Trophoblast cell (in vitro differentiated cells and primary cell): ENCODE measurements at regions not wholly inside any gene's neighbourhood (a gene's known extent, or its start where the extent isn't known, plus 50 kb on each side); places are given as distances from the start of the nearest gene placed in this dataset.

Source experiments
- DNase-seq, 2 donors: peaks; one replicate each; pipeline ENCODE4 v3.0.0-alpha.2; 2016
- H2AFZ ChIP-seq: 2 replicates; pipeline ENCODE4 v1.6.1; 2013; ENCODE audit warnings: low read length, moderate library complexity, mild to moderate bottlenecking; ENCODE audit not compliant: insufficient read depth, poor library complexity
- H2AK5ac ChIP-seq: 2 replicates; pipeline ENCODE4 v1.6.1; 2013; ENCODE audit warnings: mild to moderate bottlenecking, low read length
- H2BK120ac ChIP-seq: 2 replicates; pipeline ENCODE4 v1.6.1; 2013; ENCODE audit warnings: low read length, mild to moderate bottlenecking, moderate library complexity; ENCODE audit not compliant: insufficient read depth, poor library complexity
- H2BK12ac ChIP-seq: 2 replicates; pipeline ENCODE4 v1.6.1; 2013; ENCODE audit warnings: mild to moderate bottlenecking, low read length, moderate library complexity
- H2BK5ac ChIP-seq: 2 replicates; pipeline ENCODE4 v1.6.1; 2013; ENCODE audit warnings: low read length, low read depth, moderate library complexity, mild to moderate bottlenecking; ENCODE audit not compliant: poor library complexity
- H3K14ac ChIP-seq: 2 replicates; pipeline ENCODE4 v1.6.1; 2013; ENCODE audit warnings: mild to moderate bottlenecking, low read length
- H3K18ac ChIP-seq: 2 replicates; pipeline ENCODE4 v1.6.1; 2013; ENCODE audit warnings: mild to moderate bottlenecking, low read length
- H3K23ac ChIP-seq: 2 replicates; pipeline ENCODE4 v1.6.1; 2013; ENCODE audit warnings: low read length
- H3K27ac ChIP-seq: 2 replicates; pipeline ENCODE4 v1.5.1; 2013; ENCODE audit warnings: low read depth, mild to moderate bottlenecking, inconsistent platforms, low read length, moderate library complexity
- H3K27me3 ChIP-seq: 2 replicates; pipeline ENCODE4 v1.6.1; 2013; ENCODE audit warnings: inconsistent platforms, mild to moderate bottlenecking, low read length, moderate library complexity; ENCODE audit not compliant: insufficient read depth
- H3K36me3 ChIP-seq, 2 experiments: 1 replicate in 1 of 2; 2 replicates in 1 of 2; pipeline ENCODE4 v1.6.1; 2013; ENCODE audit warnings: low read length in 2 of 2, mild to moderate bottlenecking in 2 of 2, moderate library complexity in 1 of 2; ENCODE audit not compliant: insufficient read depth in 2 of 2, control insufficient read depth in 1 of 2
- H3K4ac ChIP-seq: 2 replicates; pipeline ENCODE4 v1.6.1; 2013; ENCODE audit warnings: low read depth, mild to moderate bottlenecking, low read length, moderate library complexity
- H3K4me1 ChIP-seq, 2 experiments: 1 replicate in 1 of 2; 2 replicates in 1 of 2; pipeline ENCODE4 v1.6.1; 2013; ENCODE audit warnings: low read length in 2 of 2, mild to moderate bottlenecking in 2 of 2, moderate library complexity in 1 of 2; ENCODE audit not compliant: insufficient read depth in 2 of 2, control insufficient read depth in 1 of 2
- H3K4me2 ChIP-seq: 2 replicates; pipeline ENCODE4 v1.6.1; 2013; ENCODE audit warnings: inconsistent platforms, mild to moderate bottlenecking, low read length, moderate library complexity
- H3K4me3 ChIP-seq: 2 replicates; pipeline ENCODE4 v1.5.1; 2013; ENCODE audit warnings: mild to moderate bottlenecking, low read depth, low read length, inconsistent platforms
- H3K79me1 ChIP-seq: one replicate; pipeline ENCODE4 v1.6.1; 2013; ENCODE audit warnings: low read length
- H3K79me2 ChIP-seq: 2 replicates; pipeline ENCODE4 v1.6.1; 2013; ENCODE audit warnings: low read length, mild to moderate bottlenecking; ENCODE audit not compliant: control insufficient read depth, insufficient read depth, poor library complexity
- H3K9ac ChIP-seq: 2 replicates; pipeline ENCODE4 v1.6.1; 2013; ENCODE audit warnings: mild to moderate bottlenecking, low read length
- H3K9me3 ChIP-seq: 2 replicates; pipeline ENCODE4 v1.6.1; 2013; ENCODE audit warnings: low read depth, mild to moderate bottlenecking, control low read depth, inconsistent platforms, low read length; ENCODE audit not compliant: insufficient read depth
- H4K12ac ChIP-seq: 2 replicates; pipeline ENCODE4 v1.6.1; 2013; ENCODE audit warnings: low read depth, mild to moderate bottlenecking, low read length, moderate library complexity
- H4K8ac ChIP-seq: 2 replicates; pipeline ENCODE4 v1.6.1; 2013; ENCODE audit warnings: low read depth, mild to moderate bottlenecking, low read length, moderate library complexity
- H4K91ac ChIP-seq: one replicate; pipeline ENCODE4 v1.6.1; 2013; ENCODE audit warnings: low read depth, mild to moderate bottlenecking, low read length, moderate library complexity
- WGBS: extraction: QIAGEN DNeasy Blood & Tissue Kit; methylation state at CpG from one replicate; pipeline ENCODE4 v1.1.7; 2013; ENCODE audit warnings: missing lambda C conversion rate; ENCODE audit not compliant: insufficient read length, insufficient coverage; ENCODE audit errors: extremely low coverage; 5-methylcytosine and 5-hydroxymethylcytosine counted together

- no peaks in the 10 kb centered on the region for H3K27me3 ChIP-seq
- H3K4me1 ChIP-seq = no peaks in the 10 kb centered on the region
- no peak overlapping the region for H2BK5ac ChIP-seq
- H2BK120ac ChIP-seq = no peak overlapping the region
- no peak overlapping the region for H2BK12ac ChIP-seq
- H3K79me1 ChIP-seq = no peaks in the 10 kb centered on the region
- H3K4ac ChIP-seq = no peak overlapping the region
- no peak overlapping the region for H2AFZ ChIP-seq
- H3K23ac ChIP-seq = no peak overlapping the region
- no peak overlapping the region for H4K12ac ChIP-seq
- H4K91ac ChIP-seq = no peak overlapping the region
- WGBS = no CpG with 5 or more reads among the region's 2 CpGs
- H3K9ac ChIP-seq = no peak overlapping the region
- no peaks in the 10 kb centered on the region for H3K36me3 ChIP-seq
- no peak for DNase-seq
- no peak overlapping the region for H3K4me3 ChIP-seq
- H2AK5ac ChIP-seq = no peak overlapping the region
- no peak overlapping the region for H3K18ac ChIP-seq
- H3K4me2 ChIP-seq = no peak overlapping the region
- no peak overlapping the region for H4K8ac ChIP-seq
- H3K79me2 ChIP-seq = no peaks in the 10 kb centered on the region
- H3K14ac ChIP-seq = no peak overlapping the region
- H3K27ac ChIP-seq = no peak overlapping the region
- H3K9me3 ChIP-seq = no peaks in the 10 kb centered on the region
These were observed 149.2 kb upstream of the PRDM1 start for GRCh38 chr6:105936972-105937371.

GRCh38 chr6:105935416-105935815, 150.7 kb upstream of the PRDM1 start:
- H3K18ac ChIP-seq = no peak overlapping the region
- no peak overlapping the region for H3K9ac ChIP-seq
- no peaks in the 10 kb centered on the region for H3K9me3 ChIP-seq
- no peaks in the 10 kb centered on the region for H3K79me1 ChIP-seq
- no peak overlapping the region for H3K4ac ChIP-seq
- no peak overlapping the region for H4K8ac ChIP-seq
- no peak overlapping the region for H2AFZ ChIP-seq
- no peaks in the 10 kb centered on the region for H3K79me2 ChIP-seq
- no peak overlapping the region for H3K27ac ChIP-seq
- no peaks in the 10 kb centered on the region for H3K27me3 ChIP-seq
- no peak overlapping the region for H3K14ac ChIP-seq
- no peak for DNase-seq
- H3K4me2 ChIP-seq = no peak overlapping the region
- no peak overlapping the region for H3K4me3 ChIP-seq
- H3K36me3 ChIP-seq = no peaks in the 10 kb centered on the region
- no peak overlapping the region for H2BK5ac ChIP-seq
- H3K23ac ChIP-seq = no peak overlapping the region
- H2AK5ac ChIP-seq = no peak overlapping the region
- H2BK120ac ChIP-seq = no peak overlapping the region
- H2BK12ac ChIP-seq = no peak overlapping the region
- no CpG with 5 or more reads among the region's 4 CpGs for WGBS
- no peak overlapping the region for H4K12ac ChIP-seq
- H4K91ac ChIP-seq = no peak overlapping the region
- no peaks in the 10 kb centered on the region for H3K4me1 ChIP-seq

- H2BK120ac ChIP-seq = no peak overlapping the region
- no peak overlapping the region for H2BK12ac ChIP-seq
- no peak overlapping the region for H2AFZ ChIP-seq
- no peaks in the 10 kb centered on the region for H3K4me1 ChIP-seq
- no peaks in the 10 kb centered on the region for H3K79me1 ChIP-seq
- DNase-seq = no peak
- no peak overlapping the region for H3K9ac ChIP-seq
- H4K91ac ChIP-seq = no peak overlapping the region
- H3K4me2 ChIP-seq = no peak overlapping the region
- no peak overlapping the region for H4K8ac ChIP-seq
- no peaks in the 10 kb centered on the region for H3K36me3 ChIP-seq
- no peak overlapping the region for H3K14ac ChIP-seq
- H3K4me3 ChIP-seq = no peak overlapping the region
- H3K23ac ChIP-seq = no peak overlapping the region
- no peaks in the 10 kb centered on the region for H3K79me2 ChIP-seq
- H3K9me3 ChIP-seq = no peaks in the 10 kb centered on the region
- no peak overlapping the region for H2AK5ac ChIP-seq
- H4K12ac ChIP-seq = no peak overlapping the region
- H3K4ac ChIP-seq = no peak overlapping the region
- H3K27me3 ChIP-seq = no peaks in the 10 kb centered on the region
- no peak overlapping the region for H3K27ac ChIP-seq
- H3K18ac ChIP-seq = no peak overlapping the region
- no peak overlapping the region for H2BK5ac ChIP-seq
- WGBS = no CpG with 5 or more reads among the region's 5 CpGs
These were observed 151.4 kb upstream of the PRDM1 start for GRCh38 chr6:105934708-105935107.

GRCh38 chr6:105932440-105932839, 153.7 kb upstream of the PRDM1 start:
- H3K14ac ChIP-seq = no peak overlapping the region
- H3K9ac ChIP-seq = no peak overlapping the region
- no peak overlapping the region for H4K12ac ChIP-seq
- no peak overlapping the region for H4K8ac ChIP-seq
- H3K79me1 ChIP-seq = no peaks in the 10 kb centered on the region
- H2BK120ac ChIP-seq = no peak overlapping the region
- WGBS = no CpG with 5 or more reads among the region's 2 CpGs
- H4K91ac ChIP-seq = no peak overlapping the region
- H3K4me3 ChIP-seq = no peak overlapping the region
- H2AK5ac ChIP-seq = no peak overlapping the region
- no peak overlapping the region for H3K4ac ChIP-seq
- H3K18ac ChIP-seq = no peak overlapping the region
- H3K27ac ChIP-seq = no peak overlapping the region
- H3K4me1 ChIP-seq = no peaks in the 10 kb centered on the region
- no peaks in the 10 kb centered on the region for H3K79me2 ChIP-seq
- no peaks in the 10 kb centered on the region for H3K36me3 ChIP-seq
- no peaks in the 10 kb centered on the region for H3K9me3 ChIP-seq
- H3K23ac ChIP-seq = no peak overlapping the region
- H2BK5ac ChIP-seq = no peak overlapping the region
- no peak for DNase-seq
- H3K27me3 ChIP-seq = no peaks in the 10 kb centered on the region
- H3K4me2 ChIP-seq = no peak overlapping the region
- no peak overlapping the region for H2BK12ac ChIP-seq
- no peak overlapping the region for H2AFZ ChIP-seq
